K562 (cell line): ENCODE measurements at regions not wholly inside any gene's neighbourhood (a gene's known extent, or its start where the extent isn't known, plus 50 kb on each side); places are given as distances from the start of the nearest gene placed in this dataset.

Source experiments
- EHMT2 ChIP-seq: fragments of 450-650 bp; IDR thresholded peaks from 2 replicates; pipeline ENCODE4 v1.6.1; 2018; ENCODE audit warnings: antibody characterized with exemption
- ELF4 ChIP-seq: fragments of 450-650 bp; formaldehyde crosslinking; IDR thresholded peaks from 2 replicates; pipeline ENCODE4 v1.4.0; 2022; ENCODE audit warnings: missing genetic modification characterization
- ETS2 ChIP-seq: IDR thresholded peaks from 2 replicates; pipeline ENCODE4 v1.6.1; 2016; ENCODE audit warnings: borderline replicate concordance, missing genetic modification characterization, mild to moderate bottlenecking, moderate library complexity, missing compliant biosample characterization; ENCODE audit not compliant: poor library complexity, severe bottlenecking
- HNRNPL ChIP-seq: fragments of 200-400 bp; formaldehyde crosslinking; IDR thresholded peaks from 2 replicates; pipeline ENCODE4 v1.6.1; 2017; ENCODE audit warnings: low read depth, mild to moderate bottlenecking, low read length
- KHSRP ChIP-seq: fragments of 450-650 bp; IDR thresholded peaks from 2 replicates; pipeline ENCODE4 v1.6.1; 2017
- MAFG ChIP-seq: fragments of 450-650 bp; conservative IDR thresholded peaks from 2 replicates; pipeline ENCODE4 v1.6.1; 2016; ENCODE audit warnings: missing genetic modification characterization, missing compliant biosample characterization
- MEF2D ChIP-seq: conservative IDR thresholded peaks from 2 replicates; pipeline ENCODE4 v1.6.1; 2016; ENCODE audit warnings: low read depth, missing genetic modification characterization, missing compliant biosample characterization
- RBM15 ChIP-seq: fragments of 200-400 bp; formaldehyde crosslinking; IDR thresholded peaks from 2 replicates; pipeline ENCODE4 v1.6.1; 2018; ENCODE audit warnings: mild to moderate bottlenecking, low read length, moderate library complexity; ENCODE audit not compliant: insufficient read depth
- RBM25 ChIP-seq: fragments of 200-400 bp; formaldehyde crosslinking; IDR thresholded peaks from 2 replicates; pipeline ENCODE4 v1.6.1; 2018; ENCODE audit warnings: low read length, low read depth, moderate library complexity; ENCODE audit not compliant: severe bottlenecking
- RFX7 ChIP-seq: fragments of 250-450 bp; sonication (Bioruptor Pico); IDR thresholded peaks from 2 replicates; pipeline ENCODE4 v1.5.1; 2021; ENCODE audit warnings: mild to moderate bottlenecking
- SUPT5H ChIP-seq: fragments of 450-650 bp; IDR thresholded peaks from 2 replicates; pipeline ENCODE4 v1.6.1; 2016
- ZNF589 ChIP-seq: fragments of 200-800 bp; sonication (Bioruptor generic); IDR thresholded peaks from 2 replicates; pipeline ENCODE4 v1.6.1; 2016; ENCODE audit warnings: low read depth, missing genetic modification characterization, missing compliant biosample characterization
- ZNF79 ChIP-seq: fragments of 250-450 bp; sonication (Bioruptor Pico); IDR thresholded peaks from 2 replicates; pipeline ENCODE4 v1.4.0; 2020; ENCODE audit warnings: low read depth, mild to moderate bottlenecking, moderate library complexity
- TF ChIP-seq, protein P1 (sequence below): fragments of 250-450 bp; sonication (Bioruptor Pico); IDR thresholded peaks from 2 replicates; pipeline ENCODE4 v1.8.0; 2021; ENCODE audit warnings: moderate library complexity, mild to moderate bottlenecking, inconsistent platforms
- TF ChIP-seq, protein P2 (sequence below): fragments of 250-450 bp; sonication (Bioruptor Pico); IDR thresholded peaks from 2 replicates; pipeline ENCODE4 v1.5.0; 2022; ENCODE audit warnings: mild to moderate bottlenecking
- TF ChIP-seq, protein P3 (sequence below): fragments of 250-450 bp; sonication (Bioruptor Pico); IDR thresholded peaks from 2 replicates; pipeline ENCODE4 v1.8.0; 2022; ENCODE audit warnings: moderate library complexity, mild to moderate bottlenecking, inconsistent platforms
- TF ChIP-seq, protein P4 (sequence below): fragments of 450-650 bp; IDR thresholded peaks from 2 replicates; pipeline ENCODE4 v1.6.1; 2017; ENCODE audit warnings: antibody characterized with exemption, mild to moderate bottlenecking
- TF ChIP-seq, protein P5 (sequence below): fragments of 450-650 bp; IDR thresholded peaks from one replicate; pipeline ENCODE4 v1.6.1; 2018; ENCODE audit warnings: mild to moderate bottlenecking, moderate library complexity; ENCODE audit not compliant: partially characterized antibody

DNA sequence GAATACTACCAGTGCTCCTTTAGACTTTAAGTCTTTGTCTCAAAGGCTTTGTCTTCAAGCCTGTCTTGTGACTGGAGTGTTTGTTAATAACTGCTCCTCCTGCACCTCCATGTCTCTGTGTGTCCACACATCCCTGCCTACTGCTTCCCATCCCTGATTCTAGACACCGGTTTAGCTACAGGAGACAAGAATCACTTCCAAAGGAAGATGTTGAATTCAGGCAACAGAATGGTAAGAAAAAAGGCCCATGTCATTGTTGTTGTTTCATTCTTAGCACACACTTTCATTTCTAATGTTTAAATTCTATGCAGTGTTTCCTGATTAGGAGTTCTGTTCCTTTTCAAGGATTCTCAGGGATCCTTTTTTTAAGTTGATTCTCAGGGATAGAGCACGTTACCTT is 293.6 kb upstream of the STXBP5 start (continued):
- no peak for TF ChIP-seq ETS2
- no peak for TF ChIP-seq EHMT2
- no peak for TF ChIP-seq SUPT5H
- no peak for TF ChIP-seq ZNF79
- TF ChIP-seq KHSRP: no peak
- TF ChIP-seq MEF2D (tag): no peak
- TF ChIP-seq, protein P1, sequence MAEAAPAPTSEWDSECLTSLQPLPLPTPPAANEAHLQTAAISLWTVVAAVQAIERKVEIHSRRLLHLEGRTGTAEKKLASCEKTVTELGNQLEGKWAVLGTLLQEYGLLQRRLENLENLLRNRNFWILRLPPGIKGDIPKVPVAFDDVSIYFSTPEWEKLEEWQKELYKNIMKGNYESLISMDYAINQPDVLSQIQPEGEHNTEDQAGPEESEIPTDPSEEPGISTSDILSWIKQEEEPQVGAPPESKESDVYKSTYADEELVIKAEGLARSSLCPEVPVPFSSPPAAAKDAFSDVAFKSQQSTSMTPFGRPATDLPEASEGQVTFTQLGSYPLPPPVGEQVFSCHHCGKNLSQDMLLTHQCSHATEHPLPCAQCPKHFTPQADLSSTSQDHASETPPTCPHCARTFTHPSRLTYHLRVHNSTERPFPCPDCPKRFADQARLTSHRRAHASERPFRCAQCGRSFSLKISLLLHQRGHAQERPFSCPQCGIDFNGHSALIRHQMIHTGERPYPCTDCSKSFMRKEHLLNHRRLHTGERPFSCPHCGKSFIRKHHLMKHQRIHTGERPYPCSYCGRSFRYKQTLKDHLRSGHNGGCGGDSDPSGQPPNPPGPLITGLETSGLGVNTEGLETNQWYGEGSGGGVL (CRISPR knock-in tag): no peak
- peak; percentile 69 for TF ChIP-seq ZNF589 (CRISPR knock-in tag)
- no peak for TF ChIP-seq RBM25
- no peak for TF ChIP-seq HNRNPL
- TF ChIP-seq, protein P2, sequence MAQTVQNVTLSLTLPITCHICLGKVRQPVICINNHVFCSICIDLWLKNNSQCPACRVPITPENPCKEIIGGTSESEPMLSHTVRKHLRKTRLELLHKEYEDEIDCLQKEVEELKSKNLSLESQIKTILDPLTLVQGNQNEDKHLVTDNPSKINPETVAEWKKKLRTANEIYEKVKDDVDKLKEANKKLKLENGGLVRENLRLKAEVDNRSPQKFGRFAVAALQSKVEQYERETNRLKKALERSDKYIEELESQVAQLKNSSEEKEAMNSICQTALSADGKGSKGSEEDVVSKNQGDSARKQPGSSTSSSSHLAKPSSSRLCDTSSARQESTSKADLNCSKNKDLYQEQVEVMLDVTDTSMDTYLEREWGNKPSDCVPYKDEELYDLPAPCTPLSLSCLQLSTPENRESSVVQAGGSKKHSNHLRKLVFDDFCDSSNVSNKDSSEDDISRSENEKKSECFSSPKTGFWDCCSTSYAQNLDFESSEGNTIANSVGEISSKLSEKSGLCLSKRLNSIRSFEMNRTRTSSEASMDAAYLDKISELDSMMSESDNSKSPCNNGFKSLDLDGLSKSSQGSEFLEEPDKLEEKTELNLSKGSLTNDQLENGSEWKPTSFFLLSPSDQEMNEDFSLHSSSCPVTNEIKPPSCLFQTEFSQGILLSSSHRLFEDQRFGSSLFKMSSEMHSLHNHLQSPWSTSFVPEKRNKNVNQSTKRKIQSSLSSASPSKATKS (CRISPR knock-in tag): no peak
- TF ChIP-seq ELF4: no peak
- TF ChIP-seq MAFG (tag): 0 out of 2 replicates have a peak, but pooled peaks have one; percentile 10
- TF ChIP-seq RFX7 (CRISPR knock-in tag): no peak
- TF ChIP-seq, protein P3, sequence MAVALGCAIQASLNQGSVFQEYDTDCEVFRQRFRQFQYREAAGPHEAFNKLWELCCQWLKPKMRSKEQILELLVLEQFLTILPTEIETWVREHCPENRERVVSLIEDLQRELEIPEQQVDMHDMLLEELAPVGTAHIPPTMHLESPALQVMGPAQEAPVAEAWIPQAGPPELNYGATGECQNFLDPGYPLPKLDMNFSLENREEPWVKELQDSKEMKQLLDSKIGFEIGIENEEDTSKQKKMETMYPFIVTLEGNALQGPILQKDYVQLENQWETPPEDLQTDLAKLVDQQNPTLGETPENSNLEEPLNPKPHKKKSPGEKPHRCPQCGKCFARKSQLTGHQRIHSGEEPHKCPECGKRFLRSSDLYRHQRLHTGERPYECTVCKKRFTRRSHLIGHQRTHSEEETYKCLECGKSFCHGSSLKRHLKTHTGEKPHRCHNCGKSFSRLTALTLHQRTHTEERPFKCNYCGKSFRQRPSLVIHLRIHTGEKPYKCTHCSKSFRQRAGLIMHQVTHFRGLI (CRISPR knock-in tag): no peak
- TF ChIP-seq, protein P4, sequence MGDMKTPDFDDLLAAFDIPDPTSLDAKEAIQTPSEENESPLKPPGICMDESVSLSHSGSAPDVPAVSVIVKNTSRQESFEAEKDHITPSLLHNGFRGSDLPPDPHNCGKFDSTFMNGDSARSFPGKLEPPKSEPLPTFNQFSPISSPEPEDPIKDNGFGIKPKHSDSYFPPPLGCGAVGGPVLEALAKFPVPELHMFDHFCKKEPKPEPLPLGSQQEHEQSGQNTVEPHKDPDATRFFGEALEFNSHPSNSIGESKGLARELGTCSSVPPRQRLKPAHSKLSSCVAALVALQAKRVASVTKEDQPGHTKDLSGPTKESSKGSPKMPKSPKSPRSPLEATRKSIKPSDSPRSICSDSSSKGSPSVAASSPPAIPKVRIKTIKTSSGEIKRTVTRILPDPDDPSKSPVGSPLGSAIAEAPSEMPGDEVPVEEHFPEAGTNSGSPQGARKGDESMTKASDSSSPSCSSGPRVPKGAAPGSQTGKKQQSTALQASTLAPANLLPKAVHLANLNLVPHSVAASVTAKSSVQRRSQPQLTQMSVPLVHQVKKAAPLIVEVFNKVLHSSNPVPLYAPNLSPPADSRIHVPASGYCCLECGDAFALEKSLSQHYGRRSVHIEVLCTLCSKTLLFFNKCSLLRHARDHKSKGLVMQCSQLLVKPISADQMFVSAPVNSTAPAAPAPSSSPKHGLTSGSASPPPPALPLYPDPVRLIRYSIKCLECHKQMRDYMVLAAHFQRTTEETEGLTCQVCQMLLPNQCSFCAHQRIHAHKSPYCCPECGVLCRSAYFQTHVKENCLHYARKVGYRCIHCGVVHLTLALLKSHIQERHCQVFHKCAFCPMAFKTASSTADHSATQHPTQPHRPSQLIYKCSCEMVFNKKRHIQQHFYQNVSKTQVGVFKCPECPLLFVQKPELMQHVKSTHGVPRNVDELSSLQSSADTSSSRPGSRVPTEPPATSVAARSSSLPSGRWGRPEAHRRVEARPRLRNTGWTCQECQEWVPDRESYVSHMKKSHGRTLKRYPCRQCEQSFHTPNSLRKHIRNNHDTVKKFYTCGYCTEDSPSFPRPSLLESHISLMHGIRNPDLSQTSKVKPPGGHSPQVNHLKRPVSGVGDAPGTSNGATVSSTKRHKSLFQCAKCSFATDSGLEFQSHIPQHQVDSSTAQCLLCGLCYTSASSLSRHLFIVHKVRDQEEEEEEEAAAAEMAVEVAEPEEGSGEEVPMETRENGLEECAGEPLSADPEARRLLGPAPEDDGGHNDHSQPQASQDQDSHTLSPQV: 0 out of 2 replicates have a peak, but pooled peaks have one; percentile 23
- TF ChIP-seq, protein P5, sequence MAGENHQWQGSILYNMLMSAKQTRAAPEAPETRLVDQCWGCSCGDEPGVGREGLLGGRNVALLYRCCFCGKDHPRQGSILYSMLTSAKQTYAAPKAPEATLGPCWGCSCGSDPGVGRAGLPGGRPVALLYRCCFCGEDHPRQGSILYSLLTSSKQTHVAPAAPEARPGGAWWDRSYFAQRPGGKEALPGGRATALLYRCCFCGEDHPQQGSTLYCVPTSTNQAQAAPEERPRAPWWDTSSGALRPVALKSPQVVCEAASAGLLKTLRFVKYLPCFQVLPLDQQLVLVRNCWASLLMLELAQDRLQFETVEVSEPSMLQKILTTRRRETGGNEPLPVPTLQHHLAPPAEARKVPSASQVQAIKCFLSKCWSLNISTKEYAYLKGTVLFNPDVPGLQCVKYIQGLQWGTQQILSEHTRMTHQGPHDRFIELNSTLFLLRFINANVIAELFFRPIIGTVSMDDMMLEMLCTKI: no peak
- no peak for TF ChIP-seq RBM15
